Gastrocnemius medialis (tissue), 4 donors: ENCODE measurements at regions not wholly inside any gene's neighbourhood (a gene's known extent, or its start where the extent isn't known, plus 50 kb on each side); places are given as distances from the start of the nearest gene placed in this dataset.

ENCODE experiments used
- CTCF ChIP-seq, 5 experiments: fragments of 450-650 bp in 3 of 5; fragments of 200-600 bp in 2 of 5; sonication (generic) in 2 of 5; IDR thresholded peaks in 4 of 5; conservative IDR thresholded peaks in 1 of 5; 1 replicate in 4 of 5; 2 replicates in 1 of 5; pipeline ENCODE4 v1.5.1; 2016 to 2019; ENCODE audit warnings: antibody characterized with exemption in 5 of 5, mild to moderate bottlenecking in 3 of 5, moderate library complexity in 3 of 5
- POLR2A ChIP-seq, 2 donors: fragments of 450-650 bp; IDR thresholded peaks; one replicate each; pipeline ENCODE4 v1.6.1; 2017; ENCODE audit warnings: antibody characterized with exemption in 2 of 2, mild to moderate bottlenecking in 2 of 2, moderate library complexity in 2 of 2

DNA sequence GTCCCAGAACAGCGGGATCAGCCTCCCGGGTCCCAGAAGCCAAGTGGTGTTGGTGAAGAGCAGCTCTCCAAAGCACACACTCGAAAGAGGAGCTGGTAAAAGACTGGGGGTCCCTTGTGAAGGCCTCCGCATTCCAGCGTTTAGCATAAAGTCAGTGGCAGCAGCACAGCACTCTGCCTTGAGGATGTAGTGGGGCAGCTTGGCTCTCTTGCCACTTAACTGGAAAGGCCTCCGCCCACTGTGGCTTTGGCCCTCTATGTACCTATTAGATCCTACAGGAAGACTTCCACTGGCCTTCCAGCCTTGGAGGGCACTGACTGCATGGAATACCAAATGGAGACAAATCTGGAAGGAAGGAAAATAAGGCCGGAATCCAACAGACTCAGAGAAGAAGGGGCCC is 1455.3 kb downstream of the BRD1 start:
- TF ChIP-seq POLR2A (IDR thresholded peaks at IDR 0.05) (no peak), CTCF (IDR thresholded peaks at IDR 0.05 in 4 of 5, conservative IDR thresholded peaks at IDR 0.05 in 1 of 5) (no peak)
